ENCODE measurements at regions not wholly inside any gene's neighbourhood (a gene's known extent, or its start where the extent isn't known, plus 50 kb on each side); places are given as distances from the start of the nearest gene placed in this dataset.

GRCh38 chr10:7028809-7029166, 382.0 kb downstream of the SFMBT2 start:
- Mint-ChIP-seq H3K4me1 (ENCODE audit: low read depth) (peaks cover 32% of the 10 kb centered on the region), H3K27ac (no peak overlapping the region), H3K36me3 (ENCODE audit: low read depth) (peaks cover 6% of the 10 kb centered on the region), H3K27me3 (no peaks in the 10 kb centered on the region), H3K9me3 (peaks cover 27% of the 10 kb centered on the region), H3K4me3 (no peak overlapping the region)
- intact Hi-C loops (cut with micrococcal nuclease): no loop called here

- no peaks in the 10 kb centered on the region for H3K27me3 Mint-ChIP-seq
- no peak overlapping the region for H3K27ac Mint-ChIP-seq
- peaks cover 27% of the 10 kb centered on the region for H3K9me3 Mint-ChIP-seq
- H3K36me3 Mint-ChIP-seq (ENCODE audit: low read depth): peaks cover 6% of the 10 kb centered on the region
- no peak overlapping the region for H3K4me3 Mint-ChIP-seq
- peaks cover 32% of the 10 kb centered on the region for H3K4me1 Mint-ChIP-seq (ENCODE audit: low read depth)
- intact Hi-C loops (cut with micrococcal nuclease): no loop called here
Observed at GRCh38 chr10:7027913-7028808, 382.7 kb downstream of the SFMBT2 start.

- Mint-ChIP-seq H3K27ac (no peak overlapping the region), H3K9me3 (peaks cover 27% of the 10 kb centered on the region), H3K27me3 (no peaks in the 10 kb centered on the region), H3K4me1 (ENCODE audit: low read depth) (peaks cover 32% of the 10 kb centered on the region), H3K36me3 (ENCODE audit: low read depth) (peaks cover 6% of the 10 kb centered on the region), H3K4me3 (no peak overlapping the region)
- intact Hi-C loops (cut with micrococcal nuclease): no loop called here
Observed at GRCh38 chr10:7027237-7027912, 383.5 kb downstream of the SFMBT2 start.

- intact Hi-C loops (cut with micrococcal nuclease): no loop called here
- Mint-ChIP-seq H3K4me1 (ENCODE audit: low read depth) (peaks cover 32% of the 10 kb centered on the region), H3K36me3 (ENCODE audit: low read depth) (peaks cover 6% of the 10 kb centered on the region), H3K9me3 (peaks cover 27% of the 10 kb centered on the region), H3K27ac (no peak overlapping the region), H3K4me3 (no peak overlapping the region), H3K27me3 (no peaks in the 10 kb centered on the region)
Observed at GRCh38 chr10:7026818-7027217, 384.0 kb downstream of the SFMBT2 start.

- H3K9me3 Mint-ChIP-seq: peaks cover 20% of the 10 kb centered on the region
- H3K36me3 Mint-ChIP-seq (ENCODE audit: low read depth): peaks cover 2% of the 10 kb centered on the region
- H3K4me3 Mint-ChIP-seq: no peak overlapping the region
- intact Hi-C loops (cut with micrococcal nuclease): no loop called here
- H3K27ac Mint-ChIP-seq: no peak overlapping the region
- no peaks in the 10 kb centered on the region for H3K27me3 Mint-ChIP-seq
- H3K4me1 Mint-ChIP-seq (ENCODE audit: low read depth): peaks cover 32% of the 10 kb centered on the region
Observed at GRCh38 chr10:7025296-7025695, 385.5 kb downstream of the SFMBT2 start.

- Mint-ChIP-seq H3K36me3 (ENCODE audit: low read depth) (no peaks in the 10 kb centered on the region), H3K27ac (no peak overlapping the region), H3K4me1 (ENCODE audit: low read depth) (no peaks in the 10 kb centered on the region), H3K4me3 (no peak overlapping the region), H3K27me3 (no peaks in the 10 kb centered on the region), H3K9me3 (peaks cover 15% of the 10 kb centered on the region)
- intact Hi-C loops (cut with micrococcal nuclease): no loop called here
Observed at GRCh38 chr10:7015457-7015856, 395.4 kb downstream of the SFMBT2 start.

GRCh38 chr10:7014721-7015120, 396.1 kb downstream of the SFMBT2 start:
- intact Hi-C loops (cut with micrococcal nuclease): no loop called here
- Mint-ChIP-seq H3K4me3 (no peak overlapping the region), H3K36me3 (ENCODE audit: low read depth) (no peaks in the 10 kb centered on the region), H3K27ac (no peak overlapping the region), H3K27me3 (no peaks in the 10 kb centered on the region), H3K4me1 (ENCODE audit: low read depth) (no peaks in the 10 kb centered on the region), H3K9me3 (peaks cover 10% of the 10 kb centered on the region)

- Mint-ChIP-seq H3K27me3 (no peaks in the 10 kb centered on the region), H3K9me3 (no peaks in the 10 kb centered on the region), H3K4me1 (ENCODE audit: low read depth) (no peaks in the 10 kb centered on the region), H3K4me3 (no peak overlapping the region), H3K36me3 (ENCODE audit: low read depth) (no peaks in the 10 kb centered on the region), H3K27ac (no peak overlapping the region)
- intact Hi-C loops (cut with micrococcal nuclease): no loop called here
Observed at GRCh38 chr10:7011994-7012393, 398.8 kb downstream of the SFMBT2 start.

- Mint-ChIP-seq H3K36me3 (ENCODE audit: low read depth) (no peaks in the 10 kb centered on the region), H3K27me3 (no peaks in the 10 kb centered on the region), H3K4me3 (no peak overlapping the region), H3K27ac (no peak overlapping the region), H3K4me1 (ENCODE audit: low read depth) (peaks cover 13% of the 10 kb centered on the region), H3K9me3 (no peaks in the 10 kb centered on the region)
- intact Hi-C loops (cut with micrococcal nuclease): no loop called here
Observed at GRCh38 chr10:7008645-7009044, 402.2 kb downstream of the SFMBT2 start.

GRCh38 chr10:7007600-7008190, 403.1 kb downstream of the SFMBT2 start:
- intact Hi-C loops (cut with micrococcal nuclease): no loop called here
- Mint-ChIP-seq H3K4me1 (ENCODE audit: low read depth) (peaks cover 13% of the 10 kb centered on the region), H3K27me3 (no peaks in the 10 kb centered on the region), H3K9me3 (no peaks in the 10 kb centered on the region), H3K4me3 (no peak overlapping the region), H3K36me3 (ENCODE audit: low read depth) (no peaks in the 10 kb centered on the region), H3K27ac (no peak overlapping the region)

- no peaks in the 10 kb centered on the region for H3K36me3 Mint-ChIP-seq (ENCODE audit: low read depth)
Observed at GRCh38 chr10:7006566-7006965, 404.3 kb downstream of the SFMBT2 start.

GRCh38 chr10:7003831-7004395, 406.9 kb downstream of the SFMBT2 start:
- H3K9me3 Mint-ChIP-seq: no peaks in the 10 kb centered on the region
- no peaks in the 10 kb centered on the region for H3K36me3 Mint-ChIP-seq (ENCODE audit: low read depth)
- H3K4me1 Mint-ChIP-seq (ENCODE audit: low read depth): peaks cover 13% of the 10 kb centered on the region
- H3K27me3 Mint-ChIP-seq: no peaks in the 10 kb centered on the region
- intact Hi-C loops (cut with micrococcal nuclease): no loop called here
- H3K4me3 Mint-ChIP-seq: no peak overlapping the region
- H3K27ac Mint-ChIP-seq: no peak overlapping the region

More at GRCh38 chr10:7006566-7006965, 404.3 kb downstream of the SFMBT2 start:
- intact Hi-C loops (cut with micrococcal nuclease): no loop called here
- Mint-ChIP-seq H3K4me3 (no peak overlapping the region), H3K27ac (no peak overlapping the region), H3K27me3 (no peaks in the 10 kb centered on the region), H3K9me3 (no peaks in the 10 kb centered on the region), H3K4me1 (ENCODE audit: low read depth) (peaks cover 13% of the 10 kb centered on the region)

GRCh38 chr10:7000061-7000460, 410.8 kb downstream of the SFMBT2 start:
- H3K4me1 Mint-ChIP-seq (ENCODE audit: low read depth): peaks cover 14% of the 10 kb centered on the region
- no peak overlapping the region for H3K4me3 Mint-ChIP-seq
- H3K9me3 Mint-ChIP-seq: no peaks in the 10 kb centered on the region
- H3K27me3 Mint-ChIP-seq: no peaks in the 10 kb centered on the region
- intact Hi-C loops (cut with micrococcal nuclease): no loop called here
- H3K36me3 Mint-ChIP-seq (ENCODE audit: low read depth): no peaks in the 10 kb centered on the region
- no peak overlapping the region for H3K27ac Mint-ChIP-seq

All from dendritic cell treated with granulocyte-macrophage colony-stimulating factor and Interleukin-4, amounts not matched to agents 40 ng/mL and 50 ng/mL, for 4 days (primary cell).